ENCODE measurements at regions not wholly inside any gene's neighbourhood (a gene's known extent, or its start where the extent isn't known, plus 50 kb on each side); places are given as distances from the start of the nearest gene placed in this dataset.
"Not testable (repeated sequence)": the region's sequence is repeated elsewhere in the genome, so short reads cannot be mapped to it uniquely, and the experiment has no call there.

- not testable (repeated sequence) for H2AFZ ChIP-seq (ENCODE audit: low read length, unreplicated experiment); H3K27ac ChIP-seq (ENCODE audit: low read depth, low read length); H3K79me2 ChIP-seq (ENCODE audit: control insufficient read depth, insufficient read depth, low read length, unreplicated experiment); H3K4me3 ChIP-seq (ENCODE audit: low read depth, low read length); H3K4me1 ChIP-seq (ENCODE audit: control insufficient read depth, insufficient read depth, low read length, unreplicated experiment); H3K27me3 ChIP-seq (ENCODE audit: insufficient read depth, low read length); H3K36me3 ChIP-seq (ENCODE audit: insufficient read depth, low read length)
Measured at GRCh38 chr5:97234380-97234779, 51.3 kb upstream of the RIOK2 start.

DNA sequence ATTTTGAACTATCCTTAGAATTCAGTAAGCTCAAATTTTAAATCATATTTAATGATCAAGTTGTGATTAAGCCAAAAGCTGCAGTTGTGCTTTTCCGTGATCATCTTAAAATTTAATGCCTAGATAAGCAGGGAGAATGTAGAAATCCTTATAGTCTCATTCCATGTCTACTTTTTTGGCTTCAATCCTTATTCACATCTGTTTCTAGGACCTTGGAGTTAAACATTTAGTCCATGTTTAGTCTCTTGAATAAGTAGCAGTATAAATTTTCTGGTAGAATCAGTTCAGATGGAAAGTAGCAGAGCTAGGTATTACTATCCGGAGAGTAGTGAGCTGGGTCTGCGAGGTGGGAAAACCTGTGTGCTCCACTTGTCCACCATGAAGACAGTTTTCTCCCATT is 59.3 kb upstream of the RIOK2 start:
- Histone ChIP-seq H3K27ac (ENCODE audit: low read depth, low read length) (no peak overlapping the region), H3K4me3 (ENCODE audit: low read depth, low read length) (no peak overlapping the region), H3K27me3 (ENCODE audit: insufficient read depth, low read length) (no peaks in the 10 kb centered on the region), H2AFZ (ENCODE audit: low read length, unreplicated experiment) (no peak overlapping the region), H3K79me2 (ENCODE audit: control insufficient read depth, insufficient read depth, low read length, unreplicated experiment) (no peaks in the 10 kb centered on the region), H3K4me1 (ENCODE audit: control insufficient read depth, insufficient read depth, low read length, unreplicated experiment) (no peaks in the 10 kb centered on the region), H3K36me3 (ENCODE audit: insufficient read depth, low read length) (no peaks in the 10 kb centered on the region)

DNA sequence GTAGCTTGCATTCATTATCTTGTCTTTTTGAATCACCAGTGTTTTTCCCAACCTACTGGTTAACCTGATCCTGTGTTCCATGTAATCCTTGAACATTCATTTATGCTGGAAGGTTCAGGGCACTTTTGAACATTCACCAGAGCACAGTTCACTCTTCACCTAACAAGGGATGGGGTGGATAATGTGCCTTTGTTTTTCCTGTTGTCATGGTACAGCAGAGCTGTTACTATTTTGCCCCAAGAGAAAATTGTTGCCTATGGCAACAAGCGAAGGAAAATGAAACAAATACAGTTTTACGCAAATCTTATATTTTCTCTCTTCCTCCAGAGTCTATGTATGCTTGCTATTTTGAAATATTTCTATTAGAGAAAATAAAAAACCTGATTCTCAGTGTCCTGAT is 60.3 kb upstream of the RIOK2 start:
- no peaks in the 10 kb centered on the region for H3K79me2 ChIP-seq (ENCODE audit: control insufficient read depth, insufficient read depth, low read length, unreplicated experiment)
- H3K4me1 ChIP-seq (ENCODE audit: control insufficient read depth, insufficient read depth, low read length, unreplicated experiment): no peaks in the 10 kb centered on the region
- H3K36me3 ChIP-seq (ENCODE audit: insufficient read depth, low read length): no peaks in the 10 kb centered on the region
- no peak overlapping the region for H3K27ac ChIP-seq (ENCODE audit: low read depth, low read length)
- no peak overlapping the region for H2AFZ ChIP-seq (ENCODE audit: low read length, unreplicated experiment)
- H3K4me3 ChIP-seq (ENCODE audit: low read depth, low read length): no peak overlapping the region
- H3K27me3 ChIP-seq (ENCODE audit: insufficient read depth, low read length): no peaks in the 10 kb centered on the region

- H3K79me2 ChIP-seq (ENCODE audit: control insufficient read depth, insufficient read depth, low read length, unreplicated experiment): no peaks in the 10 kb centered on the region
- no peak overlapping the region for H2AFZ ChIP-seq (ENCODE audit: low read length, unreplicated experiment)
- H3K36me3 ChIP-seq (ENCODE audit: insufficient read depth, low read length): no peaks in the 10 kb centered on the region
- H3K27me3 ChIP-seq (ENCODE audit: insufficient read depth, low read length): no peaks in the 10 kb centered on the region
- no peak overlapping the region for H3K27ac ChIP-seq (ENCODE audit: low read depth, low read length)
- no peak overlapping the region for H3K4me3 ChIP-seq (ENCODE audit: low read depth, low read length)
- H3K4me1 ChIP-seq (ENCODE audit: control insufficient read depth, insufficient read depth, low read length, unreplicated experiment): no peaks in the 10 kb centered on the region
Measured at GRCh38 chr5:97245386-97245785, 62.3 kb upstream of the RIOK2 start.

DNA sequence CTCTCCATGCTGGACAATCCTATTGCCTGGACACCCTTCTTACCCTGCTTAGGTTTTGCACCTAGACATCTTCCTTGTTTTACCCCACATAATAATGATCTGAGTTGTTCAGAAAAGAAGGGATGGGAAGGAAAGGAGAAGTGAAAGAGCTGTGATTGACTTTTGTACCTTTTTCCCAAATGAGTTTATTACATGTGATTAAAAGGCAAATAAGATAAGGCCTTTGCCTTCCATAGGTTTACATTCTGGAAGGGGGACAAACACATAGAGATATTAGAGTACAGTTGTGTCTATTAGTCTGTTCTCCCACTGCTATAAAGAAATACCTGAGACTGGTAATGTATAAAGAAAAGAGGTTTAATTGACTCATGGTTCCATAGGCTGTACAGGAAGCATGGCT is 67.1 kb upstream of the RIOK2 start:
- H3K4me1 ChIP-seq (ENCODE audit: control insufficient read depth, insufficient read depth, low read length, unreplicated experiment): no peaks in the 10 kb centered on the region
- no peak overlapping the region for H3K4me3 ChIP-seq (ENCODE audit: low read depth, low read length)
- no peaks in the 10 kb centered on the region for H3K79me2 ChIP-seq (ENCODE audit: control insufficient read depth, insufficient read depth, low read length, unreplicated experiment)
- no peak overlapping the region for H2AFZ ChIP-seq (ENCODE audit: low read length, unreplicated experiment)
- H3K36me3 ChIP-seq (ENCODE audit: insufficient read depth, low read length): no peaks in the 10 kb centered on the region
- H3K27me3 ChIP-seq (ENCODE audit: insufficient read depth, low read length): no peaks in the 10 kb centered on the region
- no peak overlapping the region for H3K27ac ChIP-seq (ENCODE audit: low read depth, low read length)

- Histone ChIP-seq H3K36me3 (ENCODE audit: insufficient read depth, low read length) (no peaks in the 10 kb centered on the region), H3K27ac (ENCODE audit: low read depth, low read length) (no peak overlapping the region), H2AFZ (ENCODE audit: low read length, unreplicated experiment) (no peak overlapping the region), H3K79me2 (ENCODE audit: control insufficient read depth, insufficient read depth, low read length, unreplicated experiment) (no peaks in the 10 kb centered on the region), H3K27me3 (ENCODE audit: insufficient read depth, low read length) (no peaks in the 10 kb centered on the region), H3K4me3 (ENCODE audit: low read depth, low read length) (no peak overlapping the region), H3K4me1 (ENCODE audit: control insufficient read depth, insufficient read depth, low read length, unreplicated experiment) (no peaks in the 10 kb centered on the region)
Measured at GRCh38 chr5:97266076-97266475, 83.0 kb upstream of the RIOK2 start.

DNA sequence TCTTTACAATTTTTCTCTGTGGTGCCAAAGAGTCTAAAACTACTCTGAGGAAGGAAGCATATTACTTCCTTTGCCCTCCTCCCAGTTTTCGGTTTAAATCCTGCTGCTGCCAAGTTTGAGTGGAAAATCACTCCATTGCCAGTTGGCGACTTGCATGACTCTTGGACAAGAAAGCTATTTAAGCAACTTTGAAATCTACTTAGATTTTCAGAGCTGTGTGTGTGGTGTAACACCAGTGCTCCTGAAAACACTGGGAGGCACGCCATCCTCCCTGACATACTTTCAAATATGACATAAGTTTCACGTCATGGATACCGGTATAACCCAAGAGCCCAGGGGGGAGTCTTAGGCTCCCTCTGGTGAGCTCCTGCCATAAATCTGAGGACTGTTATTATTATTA is 83.5 kb upstream of the RIOK2 start:
- no peak overlapping the region for H3K27ac ChIP-seq (ENCODE audit: low read depth, low read length)
- no peak overlapping the region for H3K4me3 ChIP-seq (ENCODE audit: low read depth, low read length)
- no peak overlapping the region for H2AFZ ChIP-seq (ENCODE audit: low read length, unreplicated experiment)
- H3K4me1 ChIP-seq (ENCODE audit: control insufficient read depth, insufficient read depth, low read length, unreplicated experiment): no peaks in the 10 kb centered on the region
- no peaks in the 10 kb centered on the region for H3K36me3 ChIP-seq (ENCODE audit: insufficient read depth, low read length)
- H3K79me2 ChIP-seq (ENCODE audit: control insufficient read depth, insufficient read depth, low read length, unreplicated experiment): no peaks in the 10 kb centered on the region
- no peaks in the 10 kb centered on the region for H3K27me3 ChIP-seq (ENCODE audit: insufficient read depth, low read length)

- H3K4me3 ChIP-seq (ENCODE audit: low read depth, low read length): no peak overlapping the region
- no peaks in the 10 kb centered on the region for H3K27me3 ChIP-seq (ENCODE audit: insufficient read depth, low read length)
- H3K4me1 ChIP-seq (ENCODE audit: control insufficient read depth, insufficient read depth, low read length, unreplicated experiment): no peaks in the 10 kb centered on the region
Measured at GRCh38 chr5:97267767-97268166, 84.7 kb upstream of the RIOK2 start.

DNA sequence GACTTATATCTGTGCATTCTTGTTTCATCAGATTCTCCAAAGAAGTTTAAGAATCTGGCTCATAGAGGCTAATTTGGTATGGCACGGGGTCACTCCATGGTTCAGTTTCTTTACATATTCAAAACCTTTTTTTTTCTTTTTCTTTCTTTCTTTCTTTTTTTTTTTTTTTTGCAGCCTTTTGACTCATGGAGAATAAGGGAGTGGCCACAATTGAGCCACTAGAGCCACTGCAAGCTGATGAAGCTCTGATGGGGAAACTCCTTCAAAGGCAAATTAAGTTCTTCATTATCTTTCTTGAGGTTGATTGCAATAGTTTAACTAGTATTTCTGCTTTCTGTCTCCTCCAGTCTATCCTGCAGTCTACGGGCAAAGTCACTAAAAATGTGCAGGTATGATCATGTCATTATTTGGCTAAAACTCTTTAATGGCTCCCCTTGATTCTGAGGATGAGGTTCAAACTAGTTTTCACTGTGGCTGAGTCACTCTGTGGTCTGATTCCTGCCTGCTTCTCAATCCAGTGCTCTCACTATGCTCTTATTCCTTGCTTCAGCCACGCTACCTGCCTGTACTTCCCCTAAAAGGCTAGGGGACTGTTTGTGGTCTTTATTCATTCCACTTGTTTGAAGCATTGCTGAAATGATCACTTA is 93.5 kb upstream of the RIOK2 start:
- H3K36me3 ChIP-seq (ENCODE audit: insufficient read depth, low read length): no peaks in the 10 kb centered on the region
- H3K27me3 ChIP-seq (ENCODE audit: insufficient read depth, low read length): no peaks in the 10 kb centered on the region
- H3K79me2 ChIP-seq (ENCODE audit: control insufficient read depth, insufficient read depth, low read length, unreplicated experiment): no peaks in the 10 kb centered on the region
- H2AFZ ChIP-seq (ENCODE audit: low read length, unreplicated experiment): no peak overlapping the region
- H3K4me3 ChIP-seq (ENCODE audit: low read depth, low read length): no peak overlapping the region
- no peaks in the 10 kb centered on the region for H3K4me1 ChIP-seq (ENCODE audit: control insufficient read depth, insufficient read depth, low read length, unreplicated experiment)
- no peak overlapping the region for H3K27ac ChIP-seq (ENCODE audit: low read depth, low read length)

More at GRCh38 chr5:97267767-97268166, 84.7 kb upstream of the RIOK2 start:
- no peaks in the 10 kb centered on the region for H3K36me3 ChIP-seq (ENCODE audit: insufficient read depth, low read length)
- no peak overlapping the region for H3K27ac ChIP-seq (ENCODE audit: low read depth, low read length)
- H2AFZ ChIP-seq (ENCODE audit: low read length, unreplicated experiment): no peak overlapping the region
- H3K79me2 ChIP-seq (ENCODE audit: control insufficient read depth, insufficient read depth, low read length, unreplicated experiment): no peaks in the 10 kb centered on the region

GRCh38 chr5:97281257-97281656 is 98.2 kb upstream of the RIOK2 start:
- H3K79me2 ChIP-seq (ENCODE audit: control insufficient read depth, insufficient read depth, low read length, unreplicated experiment): no peaks in the 10 kb centered on the region
- no peaks in the 10 kb centered on the region for H3K4me1 ChIP-seq (ENCODE audit: control insufficient read depth, insufficient read depth, low read length, unreplicated experiment)
- H3K27ac ChIP-seq (ENCODE audit: low read depth, low read length): no peak overlapping the region
- no peak overlapping the region for H2AFZ ChIP-seq (ENCODE audit: low read length, unreplicated experiment)
- H3K27me3 ChIP-seq (ENCODE audit: insufficient read depth, low read length): no peaks in the 10 kb centered on the region
- no peak overlapping the region for H3K4me3 ChIP-seq (ENCODE audit: low read depth, low read length)
- no peaks in the 10 kb centered on the region for H3K36me3 ChIP-seq (ENCODE audit: insufficient read depth, low read length)

DNA sequence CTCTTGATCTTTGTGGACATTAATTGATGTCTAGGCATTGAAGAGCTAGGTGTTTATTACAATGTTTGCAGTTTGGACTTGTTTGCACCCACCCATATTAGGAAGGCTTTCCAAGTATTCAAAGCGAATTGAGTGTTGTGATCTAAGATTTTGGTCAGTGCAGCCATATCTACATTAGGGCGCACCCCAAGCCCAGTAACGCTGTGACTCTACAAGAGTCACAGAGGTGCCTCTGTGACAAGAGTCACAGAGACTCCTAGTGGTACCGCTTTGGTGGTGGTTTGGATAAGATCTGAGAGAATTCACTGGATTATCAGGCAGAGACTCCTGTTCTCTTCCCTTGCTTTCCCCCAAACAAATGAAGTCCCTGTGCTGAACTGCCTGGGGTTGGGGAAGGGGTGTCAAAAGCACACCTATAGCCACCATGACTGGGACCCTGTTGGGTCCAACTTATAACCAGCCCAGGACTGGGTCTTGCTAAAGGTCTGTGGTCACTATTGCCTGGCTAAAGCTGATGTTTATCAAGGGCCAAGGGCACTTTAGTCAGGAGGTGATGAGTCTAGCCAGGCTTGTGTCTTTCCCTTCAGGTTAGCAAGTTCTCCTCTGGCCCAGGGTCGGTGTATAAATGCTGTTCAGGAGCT is 114.1 kb upstream of the RIOK2 start:
- Histone ChIP-seq H3K79me2 (ENCODE audit: control insufficient read depth, insufficient read depth, low read length, unreplicated experiment) (no peaks in the 10 kb centered on the region), H3K27me3 (ENCODE audit: insufficient read depth, low read length) (no peaks in the 10 kb centered on the region), H2AFZ (ENCODE audit: low read length, unreplicated experiment) (no peak overlapping the region), H3K36me3 (ENCODE audit: insufficient read depth, low read length) (no peaks in the 10 kb centered on the region), H3K27ac (ENCODE audit: low read depth, low read length) (no peak overlapping the region), H3K4me3 (ENCODE audit: low read depth, low read length) (no peak overlapping the region), H3K4me1 (ENCODE audit: control insufficient read depth, insufficient read depth, low read length, unreplicated experiment) (no peaks in the 10 kb centered on the region)

Data from ACC112 (cell line).